Suprapubic skin (tissue), 4 donors: ENCODE measurements at regions not wholly inside any gene's neighbourhood (a gene's known extent, or its start where the extent isn't known, plus 50 kb on each side); places are given as distances from the start of the nearest gene placed in this dataset.

Source experiments
- DNase-seq, 2 donors: peaks; one replicate each; pipeline ENCODE4 v3.0.0-alpha.2; 2019; ENCODE audit warnings: low spot score in 2 of 2
- H3K27ac ChIP-seq: fragments of 200-600 bp; sonication (generic); one replicate; pipeline ENCODE4 v1.5.1; 2019
- H3K27me3 ChIP-seq: fragments of 200-600 bp; sonication (generic); one replicate; pipeline ENCODE4 v1.5.1; 2019
- H3K36me3 ChIP-seq: fragments of 200-600 bp; sonication (generic); one replicate; pipeline ENCODE4 v1.5.1; 2019
- H3K4me1 ChIP-seq: fragments of 200-600 bp; sonication (generic); one replicate; pipeline ENCODE4 v1.5.1; 2019
- H3K4me3 ChIP-seq: fragments of 200-600 bp; sonication (generic); one replicate; pipeline ENCODE4 v1.5.1; 2019; ENCODE audit warnings: mild to moderate bottlenecking
- H3K9me3 ChIP-seq: fragments of 200-600 bp; sonication (generic); one replicate; pipeline ENCODE4 v1.5.1; 2019
- EP300 ChIP-seq: sonication (generic); formaldehyde crosslinking; IDR thresholded peaks from one replicate; pipeline ENCODE4 v1.6.1; 2017; ENCODE audit warnings: antibody characterized with exemption
- POLR2A ChIP-seq, 2 donors: fragments of 450-650 bp; IDR thresholded peaks; one replicate each; pipeline ENCODE4 v1.6.1; 2017; ENCODE audit warnings: antibody characterized with exemption in 2 of 2, mild to moderate bottlenecking in 2 of 2, moderate library complexity in 2 of 2
- POLR2AphosphoS5 ChIP-seq, 3 donors: sonication (generic); formaldehyde crosslinking; IDR thresholded peaks; one replicate each; pipeline ENCODE4 v1.6.1; 2017; ENCODE audit warnings: antibody characterized with exemption in 3 of 3
- WGBS: methylation state at CpG from one replicate; pipeline ENCODE4 v1.1.5; 2018; 5-methylcytosine and 5-hydroxymethylcytosine counted together
- TF ChIP-seq, protein P1 (sequence below), 2 donors: fragments of 200-600 bp in 1 of 2; fragments of 450-650 bp in 1 of 2; sonication (generic) in 1 of 2; IDR thresholded peaks; one replicate each; pipeline ENCODE4 v1.5.1; 2016 to 2019; ENCODE audit warnings: antibody characterized with exemption in 2 of 2, mild to moderate bottlenecking in 1 of 2, moderate library complexity in 1 of 2

DNA sequence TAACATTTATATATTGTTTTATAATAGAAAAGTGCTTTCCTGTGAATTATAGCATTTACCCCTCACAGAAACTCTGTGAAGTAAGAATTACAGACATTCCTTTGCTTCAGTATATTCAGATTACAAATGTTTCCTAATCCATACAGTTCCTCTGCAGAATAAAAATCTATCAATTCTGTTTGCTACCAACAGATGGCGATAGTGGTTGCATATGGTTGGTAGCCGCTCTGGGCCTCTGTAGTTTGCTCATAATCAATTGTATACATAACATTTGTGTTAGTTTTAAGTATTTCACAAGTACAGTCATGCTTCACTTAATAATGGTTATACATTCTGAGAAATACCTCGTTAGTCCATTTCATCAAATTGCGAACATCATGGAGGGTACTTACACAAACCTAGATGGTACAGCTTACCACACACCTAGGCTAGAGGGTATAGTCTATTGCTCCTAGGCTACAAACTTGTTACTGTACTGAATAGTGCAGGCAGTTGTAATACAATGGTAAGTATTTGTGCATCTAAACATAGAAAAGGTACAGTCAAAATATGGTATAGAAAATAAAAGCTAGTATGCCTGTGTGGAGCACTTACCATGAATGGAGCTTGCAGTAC is 94.4 kb upstream of the STEAP4 start:
- Histone ChIP-seq H3K27ac (no peak overlapping the region), H3K27me3 (no peaks in the 10 kb centered on the region), H3K4me1 (no peaks in the 10 kb centered on the region), H3K9me3 (no peaks in the 10 kb centered on the region), H3K4me3 (no peak overlapping the region), H3K36me3 (no peaks in the 10 kb centered on the region)
- WGBS: 81% methylated on average over 4 of the region's 4 CpGs
- no peak for DNase-seq
- no peak for TF ChIP-seq POLR2A (IDR thresholded peaks at IDR 0.05)
- TF ChIP-seq, protein P1, sequence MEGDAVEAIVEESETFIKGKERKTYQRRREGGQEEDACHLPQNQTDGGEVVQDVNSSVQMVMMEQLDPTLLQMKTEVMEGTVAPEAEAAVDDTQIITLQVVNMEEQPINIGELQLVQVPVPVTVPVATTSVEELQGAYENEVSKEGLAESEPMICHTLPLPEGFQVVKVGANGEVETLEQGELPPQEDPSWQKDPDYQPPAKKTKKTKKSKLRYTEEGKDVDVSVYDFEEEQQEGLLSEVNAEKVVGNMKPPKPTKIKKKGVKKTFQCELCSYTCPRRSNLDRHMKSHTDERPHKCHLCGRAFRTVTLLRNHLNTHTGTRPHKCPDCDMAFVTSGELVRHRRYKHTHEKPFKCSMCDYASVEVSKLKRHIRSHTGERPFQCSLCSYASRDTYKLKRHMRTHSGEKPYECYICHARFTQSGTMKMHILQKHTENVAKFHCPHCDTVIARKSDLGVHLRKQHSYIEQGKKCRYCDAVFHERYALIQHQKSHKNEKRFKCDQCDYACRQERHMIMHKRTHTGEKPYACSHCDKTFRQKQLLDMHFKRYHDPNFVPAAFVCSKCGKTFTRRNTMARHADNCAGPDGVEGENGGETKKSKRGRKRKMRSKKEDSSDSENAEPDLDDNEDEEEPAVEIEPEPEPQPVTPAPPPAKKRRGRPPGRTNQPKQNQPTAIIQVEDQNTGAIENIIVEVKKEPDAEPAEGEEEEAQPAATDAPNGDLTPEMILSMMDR (IDR thresholded peaks at IDR 0.05): peak in 1 of 2 donors; percentile 26

DNA sequence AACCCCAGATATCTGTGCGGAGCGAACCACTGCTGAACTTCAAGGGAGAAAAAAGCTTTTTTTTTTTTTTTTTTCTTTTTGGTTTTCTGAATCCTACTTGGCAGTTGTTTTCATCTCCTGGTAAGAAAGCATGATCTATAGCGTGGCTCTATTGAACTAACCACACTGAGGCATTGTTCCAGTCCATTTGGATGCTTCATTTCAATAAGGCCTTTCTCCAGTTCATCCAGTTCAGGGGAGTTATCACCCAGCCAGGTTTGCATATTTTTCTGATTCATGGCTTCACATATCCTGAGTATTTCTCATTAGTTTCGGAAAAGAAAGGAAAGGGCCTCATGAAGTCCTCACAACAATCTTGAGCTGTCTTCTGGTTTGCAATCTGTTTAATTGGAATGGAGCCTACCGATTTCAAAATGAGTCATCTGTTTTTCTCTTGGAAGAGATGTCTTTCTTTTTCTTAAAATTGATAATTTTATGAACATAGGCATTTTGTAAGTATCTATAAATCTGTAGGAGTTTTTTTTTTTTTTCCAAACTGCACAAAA is 93.1 kb upstream of the STEAP4 start:
- Histone ChIP-seq H3K9me3 (no peaks in the 10 kb centered on the region), H3K27me3 (no peaks in the 10 kb centered on the region), H3K4me3 (no peak overlapping the region), H3K4me1 (no peaks in the 10 kb centered on the region), H3K27ac (no peak overlapping the region), H3K36me3 (no peaks in the 10 kb centered on the region)
- no peak for DNase-seq
- 77% methylated on average over 5 of the region's 5 CpGs for WGBS
- TF ChIP-seq, protein P1 (IDR thresholded peaks at IDR 0.05): no peak
- TF ChIP-seq POLR2AphosphoS5 (IDR thresholded peaks at IDR 0.05) (no peak), POLR2A (IDR thresholded peaks at IDR 0.05) (no peak), EP300 (no peak)

DNA sequence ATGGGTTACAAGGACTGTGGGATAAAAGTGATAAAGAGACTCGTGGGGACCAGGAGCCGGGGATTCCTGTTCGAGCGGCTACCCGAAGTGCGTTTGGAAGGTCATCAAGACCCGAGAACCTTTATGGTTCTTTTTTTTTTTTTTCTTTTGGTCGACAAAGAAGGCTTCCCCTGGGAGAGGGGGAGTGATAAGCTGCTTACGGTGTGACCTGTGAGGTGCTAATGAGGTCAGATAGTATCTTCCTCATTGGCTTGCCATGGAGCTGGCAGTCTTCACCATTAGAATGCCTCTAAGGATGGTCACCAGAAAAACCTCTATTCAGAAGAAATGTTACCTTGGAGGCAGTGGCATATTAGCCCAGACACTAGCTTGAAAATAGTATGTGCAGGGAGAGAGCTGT is 92.3 kb upstream of the STEAP4 start:
- no peak for TF ChIP-seq EP300
- TF ChIP-seq POLR2AphosphoS5 (IDR thresholded peaks at IDR 0.05): no peak
- TF ChIP-seq, protein P1 (IDR thresholded peaks at IDR 0.05): no peak
- no peak for TF ChIP-seq POLR2A (IDR thresholded peaks at IDR 0.05)
- H3K4me1 ChIP-seq: no peaks in the 10 kb centered on the region
- H3K4me3 ChIP-seq: no peak overlapping the region
- no peak for DNase-seq
- H3K27me3 ChIP-seq: no peaks in the 10 kb centered on the region
- no peaks in the 10 kb centered on the region for H3K36me3 ChIP-seq
- no peaks in the 10 kb centered on the region for H3K9me3 ChIP-seq
- H3K27ac ChIP-seq: no peak overlapping the region
- 70% methylated on average over 9 of the region's 9 CpGs for WGBS

DNA sequence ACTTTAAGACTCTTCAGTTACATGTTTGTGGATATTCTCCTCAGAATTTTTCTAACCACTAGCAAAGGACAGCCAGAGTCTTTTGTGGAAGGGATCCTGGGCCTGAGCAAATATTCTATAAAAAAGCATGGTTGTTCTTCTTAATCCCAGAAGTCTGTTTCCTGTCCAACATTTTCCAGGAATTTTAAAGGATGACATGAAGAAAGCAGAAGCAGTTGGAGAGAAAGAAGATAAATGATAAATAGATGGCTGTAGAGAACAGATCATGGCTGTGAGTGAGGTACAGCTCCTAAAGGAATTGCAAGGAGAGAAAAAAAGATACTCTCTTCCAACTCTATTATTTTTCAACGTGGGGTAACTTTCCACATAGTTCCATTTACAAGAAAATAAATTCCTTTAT is 91.8 kb upstream of the STEAP4 start:
- TF ChIP-seq, protein P1 (IDR thresholded peaks at IDR 0.05): no peak
- no peak for TF ChIP-seq POLR2A (IDR thresholded peaks at IDR 0.05)
- TF ChIP-seq POLR2AphosphoS5 (IDR thresholded peaks at IDR 0.05): no peak
- no peak for TF ChIP-seq EP300
- Histone ChIP-seq H3K36me3 (no peaks in the 10 kb centered on the region), H3K4me3 (no peak overlapping the region), H3K4me1 (no peaks in the 10 kb centered on the region), H3K27ac (no peak overlapping the region), H3K9me3 (no peaks in the 10 kb centered on the region), H3K27me3 (no peaks in the 10 kb centered on the region)
- DNase-seq: no peak
- 55% methylated on average over 1 of the region's 1 CpG for WGBS

DNA sequence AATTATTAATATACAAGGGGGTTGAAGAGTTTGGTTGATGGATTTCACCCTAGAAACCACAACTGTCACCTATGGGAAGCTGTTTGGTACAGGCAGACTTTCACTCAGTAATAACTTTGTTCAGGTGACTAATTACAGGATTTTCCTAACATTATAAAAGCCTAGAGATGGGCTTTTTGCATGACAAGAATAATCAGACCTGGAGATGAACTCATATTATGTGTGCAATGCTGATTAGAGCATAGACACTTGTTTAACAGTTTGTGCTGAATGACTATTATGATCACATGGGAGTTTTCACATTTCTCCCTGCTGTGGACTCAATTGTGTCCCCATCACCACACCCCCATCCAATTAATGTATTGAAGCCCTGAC is 90.2 kb upstream of the STEAP4 start:
- Histone ChIP-seq H3K27ac (no peak overlapping the region), H3K4me1 (no peaks in the 10 kb centered on the region), H3K27me3 (no peaks in the 10 kb centered on the region), H3K36me3 (no peaks in the 10 kb centered on the region), H3K9me3 (no peaks in the 10 kb centered on the region), H3K4me3 (no peak overlapping the region)
- DNase-seq: no peak
- TF ChIP-seq, protein P1 (IDR thresholded peaks at IDR 0.05): no peak
- TF ChIP-seq POLR2AphosphoS5 (IDR thresholded peaks at IDR 0.05) (no peak), EP300 (no peak), POLR2A (IDR thresholded peaks at IDR 0.05) (no peak)
